Mucosa of descending colon (tissue), 3 donors: ENCODE measurements at regions not wholly inside any gene's neighbourhood (a gene's known extent, or its start where the extent isn't known, plus 50 kb on each side); places are given as distances from the start of the nearest gene placed in this dataset.

Experiments
- ATAC-seq: fragments of 200-7000 bp; cut with Tn5 transposase; one replicate; pipeline ENCODE4 v1.9.1; 2020; ENCODE audit warnings: mild to moderate bottlenecking, moderate library complexity
- DNase-seq, 3 donors: peaks; one replicate each; pipeline ENCODE4 v3.0.0-alpha.2; 2020
- H3K36me3 ChIP-seq: fragments of 200-600 bp; one replicate; pipeline ENCODE4 v1.8.0; 2021; ENCODE audit warnings: low read depth, mild to moderate bottlenecking
- H3K4me1 ChIP-seq: fragments of 200-600 bp; one replicate; pipeline ENCODE4 v1.8.0; 2021; ENCODE audit warnings: low read depth, mild to moderate bottlenecking
- H3K4me3 ChIP-seq: fragments of 200-600 bp; one replicate; pipeline ENCODE4 v1.8.0; 2021; ENCODE audit warnings: mild to moderate bottlenecking
- H3K9me3 ChIP-seq: fragments of 200-600 bp; one replicate; pipeline ENCODE4 v1.8.0; 2021; ENCODE audit warnings: mild to moderate bottlenecking
- intact Hi-C, 2 donors: fragments of 100-400 bp; cut with DNase I in 1 of 2; cut with micrococcal nuclease in 1 of 2; formaldehyde crosslinking; loops; one replicate each; pipeline versions ENCODE4 v1.11.0 to v1.11.1; 2022; cut with DNase I, micrococcal nuclease
- TF ChIP-seq, protein P1 (sequence below): fragments of 200-600 bp; IDR thresholded peaks from one replicate; pipeline ENCODE4 v1.8.0; 2022; ENCODE audit warnings: antibody characterized with exemption, mild to moderate bottlenecking
- donor health status: DM: no; HTN: no; CAD: no; lungs with moderate emphysema.
- donor health status: DM: no; HTN: no; CAD: no.
- donor health status: DM: no; HTN: yes; CAD: no.

DNA sequence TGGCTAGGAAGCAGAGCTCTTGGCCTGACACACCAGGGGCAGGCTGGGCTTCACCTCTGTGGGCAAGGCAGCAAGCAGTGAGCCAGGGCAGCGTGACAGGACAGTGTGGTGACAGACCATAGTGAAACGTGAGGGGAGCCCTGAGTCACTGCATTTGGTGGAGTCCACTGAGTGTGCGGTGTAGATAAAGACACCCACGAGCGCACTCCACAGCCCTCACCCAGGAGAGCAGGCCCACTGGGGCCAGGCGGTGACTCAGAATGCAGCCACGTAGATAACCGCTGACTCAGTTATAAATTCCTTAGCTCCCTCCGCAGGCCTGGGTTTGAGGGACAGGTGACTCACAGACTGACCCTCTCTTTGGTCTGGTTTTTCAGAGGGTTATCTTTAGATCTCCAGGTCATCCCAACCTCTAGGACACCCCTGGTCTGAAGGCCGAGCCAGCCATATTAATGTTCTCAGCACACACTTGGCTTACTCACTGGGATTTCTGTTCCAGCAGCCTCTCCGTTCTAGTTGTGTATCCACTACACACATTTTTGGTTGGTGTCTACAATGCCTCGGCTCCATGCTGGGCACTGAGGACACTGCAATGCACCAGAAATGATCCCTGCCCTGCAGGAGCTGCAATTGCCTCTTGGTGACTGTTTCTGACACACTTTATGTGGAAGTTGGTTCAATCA, 90.2 kb upstream of the TSPAN2 start:
- TF ChIP-seq, protein P1, sequence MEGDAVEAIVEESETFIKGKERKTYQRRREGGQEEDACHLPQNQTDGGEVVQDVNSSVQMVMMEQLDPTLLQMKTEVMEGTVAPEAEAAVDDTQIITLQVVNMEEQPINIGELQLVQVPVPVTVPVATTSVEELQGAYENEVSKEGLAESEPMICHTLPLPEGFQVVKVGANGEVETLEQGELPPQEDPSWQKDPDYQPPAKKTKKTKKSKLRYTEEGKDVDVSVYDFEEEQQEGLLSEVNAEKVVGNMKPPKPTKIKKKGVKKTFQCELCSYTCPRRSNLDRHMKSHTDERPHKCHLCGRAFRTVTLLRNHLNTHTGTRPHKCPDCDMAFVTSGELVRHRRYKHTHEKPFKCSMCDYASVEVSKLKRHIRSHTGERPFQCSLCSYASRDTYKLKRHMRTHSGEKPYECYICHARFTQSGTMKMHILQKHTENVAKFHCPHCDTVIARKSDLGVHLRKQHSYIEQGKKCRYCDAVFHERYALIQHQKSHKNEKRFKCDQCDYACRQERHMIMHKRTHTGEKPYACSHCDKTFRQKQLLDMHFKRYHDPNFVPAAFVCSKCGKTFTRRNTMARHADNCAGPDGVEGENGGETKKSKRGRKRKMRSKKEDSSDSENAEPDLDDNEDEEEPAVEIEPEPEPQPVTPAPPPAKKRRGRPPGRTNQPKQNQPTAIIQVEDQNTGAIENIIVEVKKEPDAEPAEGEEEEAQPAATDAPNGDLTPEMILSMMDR = no peak
- intact Hi-C loops = no loop called here
- Histone ChIP-seq H3K4me3 (no peak overlapping the region), H3K36me3 (no peaks in the 10 kb centered on the region), H3K9me3 (no peaks in the 10 kb centered on the region), H3K4me1 (no peaks in the 10 kb centered on the region)
- no peak for ATAC-seq
- no peak for DNase-seq

DNA sequence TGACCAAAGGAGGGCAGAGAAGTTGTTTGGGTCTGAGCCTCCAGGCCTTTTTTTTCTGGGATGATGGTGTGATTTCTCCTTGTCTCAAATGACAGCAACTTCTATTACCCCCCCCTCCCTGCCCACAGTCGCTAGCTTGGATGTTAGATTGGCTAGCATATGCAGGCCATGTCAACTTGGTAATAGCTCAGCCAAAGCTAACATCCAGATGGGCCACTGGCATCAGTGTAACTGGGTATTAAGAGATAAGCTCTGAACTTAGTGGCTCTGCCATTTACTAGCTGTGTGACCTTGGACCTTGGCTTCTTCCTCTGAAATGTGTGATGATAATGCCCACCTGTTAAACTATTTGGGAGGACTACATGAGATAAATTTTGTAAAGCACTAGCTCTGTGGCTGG, 86.9 kb upstream of the TSPAN2 start:
- ATAC-seq (no peak), DNase-seq (no peak)
- H3K36me3 ChIP-seq = no peaks in the 10 kb centered on the region
- H3K4me3 ChIP-seq = no peak overlapping the region
- intact Hi-C loops = no loop called here
- H3K4me1 ChIP-seq = no peaks in the 10 kb centered on the region
- TF ChIP-seq, protein P1 = no peak
- no peaks in the 10 kb centered on the region for H3K9me3 ChIP-seq

DNA sequence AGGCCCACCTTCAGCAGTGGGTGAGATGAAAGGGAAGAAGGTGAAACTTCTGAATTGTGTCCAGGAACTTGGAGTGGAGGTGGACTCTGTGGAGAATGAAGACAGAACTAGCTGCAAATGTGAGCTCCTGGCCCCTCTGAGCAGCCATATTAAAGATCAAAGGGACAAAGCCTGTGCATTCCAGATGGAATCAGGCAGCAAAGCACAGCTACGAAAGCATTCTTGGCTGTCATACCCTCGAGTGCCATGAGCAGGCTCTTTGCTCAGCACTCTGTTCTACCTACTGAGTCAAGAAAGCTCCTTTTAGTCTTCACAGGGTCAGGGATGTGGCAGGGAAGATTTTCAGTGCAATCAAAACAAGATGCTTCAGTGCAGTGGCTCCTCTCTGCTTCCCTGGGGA, 86.3 kb upstream of the TSPAN2 start:
- intact Hi-C loops = no loop called here
- ATAC-seq (no peak), DNase-seq (no peak)
- no peaks in the 10 kb centered on the region for H3K4me1 ChIP-seq
- H3K9me3 ChIP-seq = no peaks in the 10 kb centered on the region
- no peak overlapping the region for H3K4me3 ChIP-seq
- TF ChIP-seq, protein P1 = no peak
- H3K36me3 ChIP-seq = no peaks in the 10 kb centered on the region

DNA sequence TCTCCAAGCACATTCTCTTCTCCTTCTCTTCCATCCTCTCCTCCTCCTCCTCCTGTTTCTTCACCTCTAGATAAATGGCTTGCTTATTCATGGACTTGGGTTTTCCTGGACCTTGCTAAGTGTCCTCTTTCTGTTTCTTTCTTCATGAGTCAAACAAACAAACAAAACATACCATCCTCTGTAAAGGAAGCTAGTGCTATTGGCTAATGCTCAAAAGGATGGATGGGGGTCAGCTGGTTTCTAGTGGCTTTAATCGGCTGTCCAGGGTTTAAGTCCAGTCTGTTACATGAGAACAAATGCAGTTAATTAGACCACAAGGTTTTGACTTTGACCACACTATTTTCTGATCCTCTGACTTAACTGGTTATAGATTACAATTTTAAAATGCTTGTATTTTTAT, 83.8 kb upstream of the TSPAN2 start:
- no peak overlapping the region for H3K4me3 ChIP-seq
- intact Hi-C loops = no loop called here
- H3K9me3 ChIP-seq = no peaks in the 10 kb centered on the region
- DNase-seq (no peak), ATAC-seq (no peak)
- TF ChIP-seq, protein P1 = no peak
- H3K36me3 ChIP-seq = no peaks in the 10 kb centered on the region
- no peaks in the 10 kb centered on the region for H3K4me1 ChIP-seq

DNA sequence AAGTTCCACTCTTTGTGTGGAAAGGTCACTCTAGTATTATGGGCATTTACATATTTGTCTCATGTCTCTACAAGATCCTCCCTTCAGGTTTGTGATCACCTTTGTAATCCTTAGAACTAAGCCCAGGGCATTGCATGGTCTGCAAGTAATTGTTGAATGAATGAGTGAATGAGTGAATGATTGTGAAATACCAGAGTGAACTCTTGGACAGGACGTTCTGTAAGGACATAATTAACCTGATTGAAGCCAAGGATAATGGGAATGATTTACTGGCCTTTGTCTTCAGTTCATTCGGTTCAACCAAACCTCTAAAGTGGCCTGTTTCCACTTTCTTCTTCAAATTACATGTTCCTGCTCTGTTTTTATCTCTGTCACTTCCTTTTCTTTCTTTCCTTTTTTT, 83.0 kb upstream of the TSPAN2 start:
- intact Hi-C loops = no loop called here
- TF ChIP-seq, protein P1 = no peak
- Histone ChIP-seq H3K4me1 (no peaks in the 10 kb centered on the region), H3K4me3 (no peak overlapping the region), H3K36me3 (no peaks in the 10 kb centered on the region), H3K9me3 (no peaks in the 10 kb centered on the region)
- no peak for DNase-seq
- no peak for ATAC-seq

DNA sequence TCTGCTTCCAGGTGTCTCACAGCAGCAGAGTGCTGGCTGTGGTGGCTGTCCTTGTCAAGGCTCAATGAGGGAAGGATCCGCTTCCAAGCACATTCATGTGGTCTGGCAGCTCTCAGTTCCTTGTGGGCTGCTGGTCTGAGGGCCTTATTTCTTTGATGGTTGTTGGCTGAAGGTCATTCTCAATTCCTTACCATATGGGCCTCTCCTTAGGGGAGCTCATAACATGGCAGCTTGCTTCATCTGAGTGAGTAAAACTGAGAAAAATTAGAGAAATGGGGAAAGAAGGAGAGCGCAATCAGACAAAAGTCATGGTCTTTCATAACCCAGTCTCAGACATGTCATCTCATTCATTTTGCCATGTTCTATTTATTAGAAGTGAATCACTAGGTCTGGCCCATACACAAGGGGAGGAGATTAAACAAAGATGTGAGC, 81.7 kb upstream of the TSPAN2 start:
- H3K4me1 ChIP-seq = no peaks in the 10 kb centered on the region
- intact Hi-C loops = no loop called here
- H3K9me3 ChIP-seq = no peaks in the 10 kb centered on the region
- ATAC-seq (no peak), DNase-seq (no peak)
- H3K36me3 ChIP-seq = no peaks in the 10 kb centered on the region
- H3K4me3 ChIP-seq = no peak overlapping the region
- TF ChIP-seq, protein P1 = no peak
